Endothelial cell of umbilical vein (primary cell): ENCODE measurements at regions not wholly inside any gene's neighbourhood (a gene's known extent, or its start where the extent isn't known, plus 50 kb on each side); places are given as distances from the start of the nearest gene placed in this dataset.

ENCODE experiments used
- BruUV-seq: library from RNA; stranded (reverse); fragments of 400-500 nt; replicated peaks from 2 replicates; lab custom pipeline; 2021; lab: Mats Ljungman, UMichigan
- CTCF ChIA-PET: fragments of 300-600, 350-600 bp; sonication (Branson Sonifier 250); formaldehyde crosslinking; loops from one replicate; lab custom pipeline; 2021; ENCODE audit warnings: antibody characterized with exemption, inconsistent platforms; lab: Charles Lee
- POLR2A ChIA-PET: fragments of 300-600, 350-600 bp; sonication (Branson Sonifier 250); formaldehyde crosslinking; loops from one replicate; lab custom pipeline; 2021; ENCODE audit warnings: antibody characterized with exemption, inconsistent platforms; lab: Charles Lee
- DNase-seq: peaks from one replicate; pipeline ENCODE4 v3.0.0-alpha.2; 2011; ENCODE audit warnings: low read depth, low spot score
- FAIRE-seq: peaks from 2 replicates; lab custom pipeline; 2011; peaks lifted over from hg19 to GRCh38; lab: Jason Lieb, UNC
- H2AFZ ChIP-seq: 2 replicates; pipeline ENCODE4 v1.6.0; 2012; ENCODE audit warnings: low read depth, low read length, control low read depth, inconsistent platforms
- H3K27ac ChIP-seq: 2 replicates; pipeline ENCODE4 v1.5.1; 2011; ENCODE audit warnings: low read depth, mild to moderate bottlenecking, control low read depth, low read length, moderate library complexity; ENCODE audit not compliant: insufficient read depth
- H3K27me3 ChIP-seq, 2 experiments: 2 replicates each; pipeline versions ENCODE4 v1.6.0 to v1.6.1; 2011; ENCODE audit warnings: low read length in 2 of 2, mixed read lengths in 1 of 2; ENCODE audit not compliant: control insufficient read depth in 2 of 2, insufficient read depth in 2 of 2
- H3K36me3 ChIP-seq, 2 experiments: 2 replicates in 1 of 2; 3 replicates in 1 of 2; pipeline ENCODE4 v1.5.1; 2011; ENCODE audit warnings: low read length in 2 of 2, mild to moderate bottlenecking in 1 of 2, moderate library complexity in 1 of 2; ENCODE audit not compliant: control insufficient read depth in 2 of 2, insufficient read depth in 2 of 2; ENCODE audit errors: extremely low read depth in 1 of 2
- H3K4me1 ChIP-seq: 3 replicates; pipeline ENCODE4 v1.5.1; 2011; ENCODE audit warnings: mild to moderate bottlenecking, low read length; ENCODE audit not compliant: control insufficient read depth, insufficient read depth; ENCODE audit errors: extremely low read depth
- H3K4me2 ChIP-seq: 2 replicates; pipeline ENCODE4 v1.6.1; 2011; ENCODE audit warnings: low read length, control low read depth, mixed read lengths; ENCODE audit not compliant: insufficient read depth
- H3K4me3 ChIP-seq, 3 experiments: fragments of 200-600 bp in 1 of 3; sonication (generic), shearing (Covaris generic) in 1 of 3; replicated peaks in 1 of 3; 2 replicates each; pipeline ENCODE4 v1.5.1; 2011 to 2016; ENCODE audit warnings: control low read depth in 3 of 3, low read length in 3 of 3, mild to moderate bottlenecking in 2 of 3, inconsistent platforms in 1 of 3, low read depth in 1 of 3, moderate library complexity in 1 of 3; ENCODE audit not compliant: insufficient read depth in 1 of 3
- H3K79me2 ChIP-seq: 2 replicates; pipeline ENCODE4 v1.6.0; 2012; ENCODE audit warnings: low read length, inconsistent platforms; ENCODE audit not compliant: control insufficient read depth, insufficient read depth
- H3K9ac ChIP-seq: replicated peaks from 2 replicates; pipeline ENCODE3; 2011; ENCODE audit warnings: low read length, control low read depth; ENCODE audit not compliant: insufficient read depth; ENCODE audit errors: extremely low read depth
- H3K9me1 ChIP-seq: replicated peaks from 3 replicates; pipeline ENCODE4 v1.6.0; 2011; ENCODE audit warnings: mild to moderate bottlenecking, low read length; ENCODE audit not compliant: control insufficient read depth, insufficient read depth; ENCODE audit errors: extremely low read depth
- H3K9me3 ChIP-seq: replicated peaks from 2 replicates; pipeline ENCODE4 v1.5.1; 2012; ENCODE audit warnings: low read length, inconsistent platforms; ENCODE audit not compliant: control insufficient read depth, insufficient read depth
- H4K20me1 ChIP-seq: replicated peaks from 2 replicates; pipeline ENCODE3; 2011; ENCODE audit warnings: mild to moderate bottlenecking, low read length; ENCODE audit not compliant: control insufficient read depth, insufficient read depth; ENCODE audit errors: extremely low read depth
- EZH2 ChIP-seq: IDR thresholded peaks from 2 replicates; pipeline ENCODE4 v1.6.1; 2012; ENCODE audit warnings: borderline replicate concordance, low read depth, mild to moderate bottlenecking, moderate library complexity, low read length, inconsistent platforms; ENCODE audit not compliant: severe bottlenecking
- FOS ChIP-seq: IDR thresholded peaks from 2 replicates; pipeline ENCODE4 v1.6.1; 2011; ENCODE audit warnings: mild to moderate bottlenecking, low read length, moderate library complexity, borderline replicate concordance; ENCODE audit not compliant: insufficient read depth
- GATA2 ChIP-seq: IDR thresholded peaks from 2 replicates; pipeline ENCODE4 v1.7.0; 2011; ENCODE audit warnings: low read depth, mild to moderate bottlenecking, moderate library complexity, mixed read lengths, low read length; ENCODE audit not compliant: insufficient read length, insufficient read depth
- JUN ChIP-seq: IDR thresholded peaks from 2 replicates; pipeline ENCODE4 v1.6.1; 2011; ENCODE audit warnings: borderline replicate concordance, low read depth; ENCODE audit not compliant: insufficient read length, insufficient read depth
- MAX ChIP-seq: IDR thresholded peaks from 2 replicates; pipeline ENCODE4 v1.6.1; 2011; ENCODE audit not compliant: insufficient read depth, insufficient read length
- MYC ChIP-seq: IDR thresholded peaks from one replicate; pipeline ENCODE4 v1.6.1; 2011; ENCODE audit warnings: mild to moderate bottlenecking, low read depth, low read length
- POLR2A ChIP-seq: IDR thresholded peaks from 2 replicates; pipeline ENCODE4 v1.6.1; 2012; ENCODE audit warnings: low read depth, mild to moderate bottlenecking, control low read depth, low read length
- POLR2AphosphoS5 ChIP-seq: IDR thresholded peaks from 2 replicates; pipeline ENCODE4 v1.6.1; 2012; ENCODE audit warnings: low read depth, mild to moderate bottlenecking, control low read depth, low read length, moderate library complexity; ENCODE audit not compliant: insufficient read depth
- dilution Hi-C: fragments of 300-500 bp; cut with MboI; formaldehyde crosslinking; loops from one replicate; pipeline ENCODE4 v1.15.0; 2019; ENCODE audit warnings: low sequenced_read_pairs; ENCODE audit not compliant: extremely low pct_ligation_motif_present
- intact Hi-C: fragments of 100-400 bp; cut with micrococcal nuclease; formaldehyde crosslinking; loops from one replicate; pipeline ENCODE4 v1.10.0; 2022
- TF ChIP-seq, protein P1 (sequence below), 2 donors: IDR thresholded peaks; 1 replicate in 1 of 2; 2 replicates in 1 of 2; pipeline ENCODE4 v1.5.1; 2011; ENCODE audit warnings: low read length in 2 of 2, mild to moderate bottlenecking in 2 of 2, moderate library complexity in 2 of 2, control low read depth in 1 of 2, inconsistent platforms in 1 of 2, low read depth in 1 of 2; ENCODE audit not compliant: insufficient read depth in 1 of 2; ENCODE audit errors: extremely low read depth in 1 of 2

GRCh38 chr13:79802389-79803085 is 321.6 kb downstream of the NDFIP2 start:
- dilution Hi-C loops, result no loop called here
- POLR2A ChIA-PET, result no interaction called here
- no TSS peak for BruUV-seq

More at GRCh38 chr13:79802389-79803085, 321.6 kb downstream of the NDFIP2 start:
- DNase-seq (no peak), FAIRE-seq (no peak)
- Histone ChIP-seq H2AFZ (no peak overlapping the region), H3K9me3 (no peaks in the 10 kb centered on the region), H3K4me1 (peaks cover 5% of the 10 kb centered on the region), H3K4me3 (no peak overlapping the region), H3K4me2 (no peak overlapping the region), H3K36me3 (no peaks in the 10 kb centered on the region), H4K20me1 (no peaks in the 10 kb centered on the region), H3K27ac (no peak overlapping the region), H3K79me2 (no peaks in the 10 kb centered on the region), H3K9ac (no peak overlapping the region), H3K9me1 (no peaks in the 10 kb centered on the region), H3K27me3 (no peaks in the 10 kb centered on the region)
- intact Hi-C loops, result no loop called here
- CTCF ChIA-PET, result no interaction called here
- TF ChIP-seq POLR2A (no peak), EZH2 (no peak), GATA2 (no peak), POLR2AphosphoS5 (no peak), FOS (no peak), JUN (no peak), MAX (no peak), MYC (no peak)
- TF ChIP-seq, protein P1, sequence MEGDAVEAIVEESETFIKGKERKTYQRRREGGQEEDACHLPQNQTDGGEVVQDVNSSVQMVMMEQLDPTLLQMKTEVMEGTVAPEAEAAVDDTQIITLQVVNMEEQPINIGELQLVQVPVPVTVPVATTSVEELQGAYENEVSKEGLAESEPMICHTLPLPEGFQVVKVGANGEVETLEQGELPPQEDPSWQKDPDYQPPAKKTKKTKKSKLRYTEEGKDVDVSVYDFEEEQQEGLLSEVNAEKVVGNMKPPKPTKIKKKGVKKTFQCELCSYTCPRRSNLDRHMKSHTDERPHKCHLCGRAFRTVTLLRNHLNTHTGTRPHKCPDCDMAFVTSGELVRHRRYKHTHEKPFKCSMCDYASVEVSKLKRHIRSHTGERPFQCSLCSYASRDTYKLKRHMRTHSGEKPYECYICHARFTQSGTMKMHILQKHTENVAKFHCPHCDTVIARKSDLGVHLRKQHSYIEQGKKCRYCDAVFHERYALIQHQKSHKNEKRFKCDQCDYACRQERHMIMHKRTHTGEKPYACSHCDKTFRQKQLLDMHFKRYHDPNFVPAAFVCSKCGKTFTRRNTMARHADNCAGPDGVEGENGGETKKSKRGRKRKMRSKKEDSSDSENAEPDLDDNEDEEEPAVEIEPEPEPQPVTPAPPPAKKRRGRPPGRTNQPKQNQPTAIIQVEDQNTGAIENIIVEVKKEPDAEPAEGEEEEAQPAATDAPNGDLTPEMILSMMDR (IDR thresholded peaks at IDR 0.05; ENCODE audit: extremely low read depth in 1 of 2, insufficient read depth in 1 of 2, low read depth in 1 of 2, low read length in 2 of 2), result no peak
